Lower lobe of right lung (tissue), 2 donors: ENCODE measurements at regions not wholly inside any gene's neighbourhood (a gene's known extent, or its start where the extent isn't known, plus 50 kb on each side); places are given as distances from the start of the nearest gene placed in this dataset.
"Not testable (repeated sequence)": the region's sequence is repeated elsewhere in the genome, so short reads cannot be mapped to it uniquely, and the experiment has no call there.

Source experiments
- ATAC-seq, 2 donors: fragments of 200-7000 bp; cut with Tn5 transposase; one replicate each; pipeline ENCODE4 v1.9.1; 2020 to 2022; ENCODE audit warnings: mild to moderate bottlenecking in 2 of 2, moderate library complexity in 2 of 2
- DNase-seq: peaks from one replicate; pipeline ENCODE4 v3.0.0-alpha.2; 2020
- H3K27ac ChIP-seq: fragments of 200-600 bp; one replicate; pipeline ENCODE4 v1.8.0; 2022
- H3K27me3 ChIP-seq: fragments of 200-600 bp; one replicate; pipeline ENCODE4 v1.8.0; 2022; ENCODE audit warnings: low read depth
- H3K36me3 ChIP-seq: fragments of 200-600 bp; one replicate; pipeline ENCODE4 v1.8.0; 2022; ENCODE audit warnings: mild to moderate bottlenecking
- H3K4me1 ChIP-seq: fragments of 200-600 bp; one replicate; pipeline ENCODE4 v1.8.0; 2022
- H3K4me3 ChIP-seq: fragments of 200-600 bp; one replicate; pipeline ENCODE4 v1.8.0; 2022; ENCODE audit warnings: mild to moderate bottlenecking
- H3K9me3 ChIP-seq: fragments of 200-600 bp; one replicate; pipeline ENCODE4 v1.8.0; 2022
- CTCF ChIP-seq: fragments of 200-600 bp; IDR thresholded peaks from one replicate; pipeline ENCODE4 v1.8.0; 2022; ENCODE audit warnings: antibody characterized with exemption, mild to moderate bottlenecking
- intact Hi-C: fragments of 100-400 bp; cut with DNase I; formaldehyde crosslinking; loops from one replicate; pipeline ENCODE4 v1.11.0; 2022
- donor health status: DM: no; HTN: yes; CAD: no; lungs with severe emphysema.

GRCh38 chr22:16463472-16463871, 129.1 kb downstream of the CCT8L2 start:
- H3K9me3 ChIP-seq, H3K4me1 ChIP-seq, ATAC-seq, H3K27ac ChIP-seq, H3K27me3 ChIP-seq, DNase-seq, intact Hi-C loops, H3K4me3 ChIP-seq, H3K36me3 ChIP-seq: not testable (repeated sequence)

- H3K27ac ChIP-seq, intact Hi-C loops, H3K4me3 ChIP-seq, H3K4me1 ChIP-seq, DNase-seq, H3K36me3 ChIP-seq, H3K9me3 ChIP-seq, ATAC-seq, H3K27me3 ChIP-seq: not testable (repeated sequence)
These were observed 145.2 kb downstream of the CCT8L2 start for GRCh38 chr22:16447451-16447850.

- H3K9me3 ChIP-seq, H3K4me1 ChIP-seq, H3K27me3 ChIP-seq, H3K36me3 ChIP-seq, ATAC-seq, DNase-seq, H3K27ac ChIP-seq, intact Hi-C loops, H3K4me3 ChIP-seq: not testable (repeated sequence)
These were observed 145.7 kb downstream of the CCT8L2 start for GRCh38 chr22:16446755-16447440.

GRCh38 chr22:16441014-16441413, 151.6 kb downstream of the CCT8L2 start:
- H3K27me3 ChIP-seq, H3K36me3 ChIP-seq, ATAC-seq, H3K27ac ChIP-seq, H3K9me3 ChIP-seq, intact Hi-C loops, H3K4me3 ChIP-seq, DNase-seq, H3K4me1 ChIP-seq: not testable (repeated sequence)
- peak; percentile 44 for TF ChIP-seq CTCF

- H3K4me3 ChIP-seq, H3K36me3 ChIP-seq, H3K9me3 ChIP-seq, H3K27ac ChIP-seq, ATAC-seq, H3K27me3 ChIP-seq, H3K4me1 ChIP-seq, intact Hi-C loops, DNase-seq: not testable (repeated sequence)
These were observed 169.1 kb downstream of the CCT8L2 start for GRCh38 chr22:16423476-16423875.

GRCh38 chr22:16417498-16417897, 175.1 kb downstream of the CCT8L2 start:
- H3K27me3 ChIP-seq, H3K36me3 ChIP-seq, H3K9me3 ChIP-seq, DNase-seq, ATAC-seq, H3K4me3 ChIP-seq, intact Hi-C loops, H3K4me1 ChIP-seq, H3K27ac ChIP-seq: not testable (repeated sequence)

- H3K4me3 ChIP-seq, H3K9me3 ChIP-seq, DNase-seq, intact Hi-C loops, ATAC-seq, H3K27ac ChIP-seq, H3K27me3 ChIP-seq, H3K4me1 ChIP-seq, H3K36me3 ChIP-seq: not testable (repeated sequence)
These were observed 188.0 kb downstream of the CCT8L2 start for GRCh38 chr22:16404639-16405038.

GRCh38 chr22:16403661-16404060, 188.9 kb downstream of the CCT8L2 start:
- not testable (repeated sequence) for H3K36me3 ChIP-seq

GRCh38 chr22:16402874-16403399, 189.7 kb downstream of the CCT8L2 start:
- H3K4me3 ChIP-seq, H3K27ac ChIP-seq, H3K4me1 ChIP-seq, intact Hi-C loops, ATAC-seq, H3K36me3 ChIP-seq, H3K27me3 ChIP-seq, H3K9me3 ChIP-seq, DNase-seq: not testable (repeated sequence)

More at GRCh38 chr22:16403661-16404060, 188.9 kb downstream of the CCT8L2 start:
- ATAC-seq, intact Hi-C loops, H3K9me3 ChIP-seq, H3K27me3 ChIP-seq, DNase-seq, H3K27ac ChIP-seq, H3K4me3 ChIP-seq, H3K4me1 ChIP-seq: not testable (repeated sequence)

GRCh38 chr22:16393476-16393875, 199.1 kb downstream of the CCT8L2 start:
- ATAC-seq, H3K27me3 ChIP-seq, H3K4me1 ChIP-seq, intact Hi-C loops, H3K27ac ChIP-seq, H3K36me3 ChIP-seq, H3K9me3 ChIP-seq, DNase-seq, H3K4me3 ChIP-seq: not testable (repeated sequence)

GRCh38 chr22:16391417-16391930, 201.1 kb downstream of the CCT8L2 start:
- H3K27me3 ChIP-seq, H3K4me1 ChIP-seq, H3K4me3 ChIP-seq, H3K36me3 ChIP-seq, H3K9me3 ChIP-seq, DNase-seq, H3K27ac ChIP-seq, intact Hi-C loops, ATAC-seq: not testable (repeated sequence)

GRCh38 chr22:16390541-16391217, 201.9 kb downstream of the CCT8L2 start:
- DNase-seq, ATAC-seq, H3K27me3 ChIP-seq, H3K9me3 ChIP-seq, H3K4me1 ChIP-seq, H3K27ac ChIP-seq, intact Hi-C loops, H3K4me3 ChIP-seq, H3K36me3 ChIP-seq: not testable (repeated sequence)

GRCh38 chr22:16390046-16390445, 202.6 kb downstream of the CCT8L2 start:
- not testable (repeated sequence) for H3K27me3 ChIP-seq, ATAC-seq

More at GRCh38 chr22:16390046-16390445, 202.6 kb downstream of the CCT8L2 start:
- intact Hi-C loops, DNase-seq, H3K9me3 ChIP-seq, H3K36me3 ChIP-seq, H3K4me3 ChIP-seq, H3K27ac ChIP-seq, H3K4me1 ChIP-seq: not testable (repeated sequence)
